Fibroblast of skin of right biceps (primary cell): ENCODE measurements at regions not wholly inside any gene's neighbourhood (a gene's known extent, or its start where the extent isn't known, plus 50 kb on each side); places are given as distances from the start of the nearest gene placed in this dataset.

Source experiments
- DNase-seq: peaks from one replicate; pipeline ENCODE4 v3.0.0-alpha.2; 2013

- peak; percentile 53 for DNase-seq
These were observed 1409.0 kb downstream of the PLA2G4A start for GRCh38 chr1:188237573-188238348.

DNA sequence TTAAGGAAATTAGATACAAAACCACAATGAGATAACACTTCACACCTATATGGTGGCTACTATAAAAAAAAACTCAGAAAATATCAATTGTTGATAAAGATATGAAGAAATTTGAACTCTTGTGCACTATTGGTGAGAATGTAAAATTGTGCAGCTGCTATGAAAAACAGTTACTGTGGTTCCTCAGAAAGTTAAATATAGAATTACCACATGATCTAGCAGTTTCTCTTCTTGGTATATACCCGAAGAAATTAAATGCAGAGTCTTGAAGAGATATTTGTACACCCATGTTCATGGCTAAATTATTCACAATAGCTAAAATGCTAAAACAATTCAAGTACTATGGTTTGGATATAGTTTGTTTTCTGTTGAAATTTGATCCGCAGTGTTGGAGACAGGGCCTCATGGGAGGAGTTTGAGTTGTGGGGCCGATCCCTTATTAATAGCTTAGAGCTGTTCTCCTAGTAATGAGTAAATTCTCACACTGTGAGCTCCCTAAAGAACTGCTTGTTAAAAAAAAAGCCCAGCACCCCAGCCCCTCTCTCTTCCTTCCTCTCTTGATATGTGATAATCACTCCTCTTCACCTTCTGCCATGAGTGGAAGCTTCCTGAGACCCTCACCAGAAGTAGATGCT is 1412.1 kb downstream of the PLA2G4A start:
- DNase-seq = no peak

DNA sequence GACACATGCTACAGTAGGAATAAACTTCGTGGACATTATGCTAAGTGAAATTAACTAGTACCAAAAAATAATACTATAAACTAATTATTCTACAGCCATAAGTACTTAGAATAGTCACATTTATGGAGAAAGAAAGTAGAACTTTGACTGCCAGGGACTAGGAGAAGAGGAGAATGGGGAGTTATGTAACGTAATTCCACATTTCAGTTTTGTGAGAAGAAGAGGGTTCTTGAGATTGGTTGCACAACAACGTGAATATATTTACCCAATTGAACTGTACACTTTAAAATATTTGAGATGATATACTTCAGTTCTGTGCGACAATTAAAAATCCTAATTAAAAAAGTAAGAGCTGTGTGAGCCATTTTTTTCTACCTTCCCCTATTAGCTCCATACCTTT is 1412.9 kb downstream of the PLA2G4A start:
- DNase-seq = no peak

GRCh38 chr1:188243456-188243855 is 1414.7 kb downstream of the PLA2G4A start:
- DNase-seq = no peak

- no peak for DNase-seq
These were observed 1415.9 kb downstream of the PLA2G4A start for GRCh38 chr1:188244681-188245080.

DNA sequence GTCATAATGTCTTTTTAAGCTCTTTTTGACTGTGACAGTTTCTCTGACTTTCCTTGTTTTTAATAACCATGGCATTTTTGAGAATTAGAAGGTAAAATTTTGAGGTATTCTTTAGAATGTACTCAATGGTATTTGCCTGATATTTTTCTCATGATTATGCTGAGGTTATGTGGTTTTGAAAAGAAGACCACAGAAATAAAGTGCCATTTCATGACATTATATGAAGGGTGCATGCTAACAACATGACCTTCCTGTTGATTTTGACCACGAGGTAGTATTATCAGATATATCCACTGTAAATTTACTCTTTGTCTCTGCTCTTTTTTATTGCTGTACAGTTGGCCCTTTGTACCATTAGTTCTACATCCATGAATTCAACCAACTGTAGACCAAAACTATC is 1418.5 kb downstream of the PLA2G4A start:
- no peak for DNase-seq

GRCh38 chr1:188249811-188250210 is 1421.1 kb downstream of the PLA2G4A start:
- DNase-seq = no peak

DNA sequence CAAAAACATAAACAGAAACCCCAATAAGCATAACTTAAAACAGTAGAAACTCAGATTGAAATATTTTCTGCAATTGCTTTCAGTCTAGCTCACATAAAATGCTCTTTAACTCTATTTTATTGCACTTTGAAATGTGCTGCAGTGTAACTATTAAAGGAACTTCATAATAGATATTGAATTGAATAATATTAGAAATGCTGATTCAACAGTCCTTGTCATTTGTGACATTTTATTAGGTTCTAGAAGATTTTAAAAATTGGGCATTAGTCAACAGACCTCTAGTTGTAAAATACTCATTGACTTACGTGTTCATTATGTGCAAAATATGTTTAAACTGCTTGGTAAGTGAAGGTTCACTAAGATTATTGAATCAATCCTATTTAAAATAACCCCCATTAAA is 1422.3 kb downstream of the PLA2G4A start:
- no peak for DNase-seq

DNA sequence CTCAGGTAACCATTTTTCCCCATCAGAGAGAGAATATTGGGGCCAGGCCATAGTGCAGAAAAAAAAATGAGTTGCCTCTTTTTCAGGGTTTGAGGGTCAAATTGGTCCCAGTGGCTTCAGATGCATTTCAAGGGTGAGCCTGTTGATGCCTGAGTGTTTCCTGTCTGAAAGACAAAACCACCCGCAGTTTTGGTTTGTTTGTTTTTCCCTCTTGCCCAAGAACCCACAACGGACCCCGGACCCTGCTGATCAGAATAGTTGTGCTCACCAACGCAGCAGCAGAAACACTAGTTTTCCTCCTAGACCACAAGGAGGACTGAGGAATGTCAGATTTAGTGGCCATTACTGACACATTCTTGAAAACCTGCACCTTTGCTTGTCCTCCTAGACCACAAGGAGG is 1433.1 kb downstream of the PLA2G4A start:
- DNase-seq = no peak

- no peak for DNase-seq
These were observed 1441.2 kb downstream of the PLA2G4A start for GRCh38 chr1:188269956-188270355.

GRCh38 chr1:188270497-188270896 is 1441.7 kb downstream of the PLA2G4A start:
- no peak for DNase-seq

DNA sequence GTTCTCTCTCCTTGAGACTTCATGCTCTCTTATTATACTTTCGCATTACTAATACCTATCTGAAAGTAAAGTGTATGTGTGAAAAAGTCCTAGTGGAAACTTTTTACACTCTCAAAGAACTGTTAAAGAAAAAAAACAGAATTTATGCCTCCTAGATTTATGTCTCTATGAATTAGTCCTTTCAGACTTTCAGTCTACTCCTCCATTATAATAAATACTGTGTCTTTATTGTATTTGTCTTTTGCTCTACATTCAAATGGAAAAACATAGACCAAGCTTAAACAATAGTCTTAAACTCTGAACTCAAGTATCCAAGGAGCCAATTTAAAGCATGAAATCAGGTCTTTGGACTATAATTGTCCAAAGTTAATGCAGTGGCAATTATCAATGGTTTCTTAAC is 1449.0 kb downstream of the PLA2G4A start:
- DNase-seq = no peak

DNA sequence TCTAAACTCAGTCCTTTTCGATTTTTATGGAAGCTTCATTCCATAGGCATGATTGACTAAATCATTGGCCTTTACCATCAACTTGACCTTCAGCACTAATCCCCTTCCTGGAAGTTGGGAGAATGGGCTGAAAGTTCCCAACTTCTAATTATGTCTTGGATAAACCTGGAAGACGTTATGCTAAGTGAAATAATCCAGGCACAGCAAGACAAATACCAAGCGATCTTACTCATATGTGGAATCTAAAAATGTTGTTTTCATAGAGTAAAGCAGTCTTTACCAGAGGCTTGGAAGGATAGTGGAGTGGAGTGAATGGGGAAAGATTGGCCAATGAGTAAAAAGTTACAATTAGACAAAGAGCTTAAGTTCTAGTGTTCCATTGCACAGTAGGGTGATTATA is 1453.2 kb downstream of the PLA2G4A start:
- peak; percentile 40 for DNase-seq

- no peak for DNase-seq
These were observed 1466.4 kb downstream of the PLA2G4A start for GRCh38 chr1:188295157-188295556.

DNA sequence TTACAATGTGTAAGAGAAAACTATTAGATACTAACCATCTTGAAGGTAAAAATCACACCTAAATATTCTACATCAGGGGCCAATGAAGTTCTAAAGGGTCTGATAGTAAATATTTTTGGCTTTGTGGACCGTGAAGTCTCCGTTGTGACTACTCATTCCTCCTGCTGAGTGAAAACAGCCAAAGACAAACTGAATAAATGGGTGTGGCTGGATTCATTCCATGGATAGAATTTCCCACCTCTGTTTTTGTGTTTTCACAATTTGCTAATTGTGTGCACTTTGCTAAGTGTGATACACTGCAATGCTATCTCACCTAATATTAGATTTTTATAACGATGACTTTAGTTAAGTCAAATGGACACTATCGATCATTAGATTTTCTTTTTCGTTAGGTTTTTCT is 1474.0 kb downstream of the PLA2G4A start:
- no peak for DNase-seq

DNA sequence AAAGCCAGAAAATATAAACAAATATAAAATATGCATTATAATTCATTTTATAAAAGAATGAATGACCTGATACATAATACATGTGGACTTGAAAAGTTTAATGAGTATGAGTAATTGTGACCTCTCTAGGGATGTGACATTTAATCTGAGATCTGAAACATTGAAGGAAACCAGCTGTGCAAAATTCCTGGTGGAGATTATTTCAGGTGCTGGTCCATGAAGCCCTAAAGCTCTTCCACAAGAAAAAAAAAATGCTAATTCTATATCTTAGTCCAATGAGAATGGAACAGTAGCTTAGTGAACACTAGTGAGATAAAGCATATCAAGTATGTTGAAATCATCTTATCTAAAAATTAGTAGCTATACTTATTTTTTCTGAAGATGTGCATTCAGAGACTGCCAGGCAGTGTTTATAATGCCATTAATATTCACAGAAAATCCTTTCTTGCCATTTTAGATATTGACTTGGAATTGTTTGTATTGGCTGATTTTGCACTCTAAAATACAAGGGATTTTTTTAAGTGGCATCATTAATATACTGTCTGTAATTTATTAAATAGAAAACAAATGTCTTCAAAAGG is 1485.9 kb downstream of the PLA2G4A start:
- no peak for DNase-seq

DNA sequence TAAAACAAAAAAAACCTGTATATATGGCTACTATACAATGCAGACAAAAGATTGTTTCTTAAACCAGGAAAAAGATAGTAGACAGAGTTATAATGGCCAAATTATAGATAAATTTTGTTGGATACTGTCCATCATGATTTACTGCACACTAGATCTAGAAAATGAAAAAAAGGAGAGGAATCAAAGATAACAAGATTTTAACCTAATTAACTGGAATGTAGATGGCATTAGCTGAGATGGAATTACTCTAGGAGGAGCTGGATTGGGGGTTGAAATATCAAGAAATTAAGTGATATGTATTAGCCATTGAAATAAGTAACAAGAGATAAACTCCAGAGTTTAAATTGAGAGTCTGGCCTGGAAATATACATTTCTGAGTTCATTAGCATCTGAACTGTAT is 1489.1 kb downstream of the PLA2G4A start:
- no peak for DNase-seq

- no peak for DNase-seq
These were observed 1496.5 kb downstream of the PLA2G4A start for GRCh38 chr1:188325211-188325610.

GRCh38 chr1:188343914-188344313 is 1515.2 kb downstream of the PLA2G4A start:
- no peak for DNase-seq

DNA sequence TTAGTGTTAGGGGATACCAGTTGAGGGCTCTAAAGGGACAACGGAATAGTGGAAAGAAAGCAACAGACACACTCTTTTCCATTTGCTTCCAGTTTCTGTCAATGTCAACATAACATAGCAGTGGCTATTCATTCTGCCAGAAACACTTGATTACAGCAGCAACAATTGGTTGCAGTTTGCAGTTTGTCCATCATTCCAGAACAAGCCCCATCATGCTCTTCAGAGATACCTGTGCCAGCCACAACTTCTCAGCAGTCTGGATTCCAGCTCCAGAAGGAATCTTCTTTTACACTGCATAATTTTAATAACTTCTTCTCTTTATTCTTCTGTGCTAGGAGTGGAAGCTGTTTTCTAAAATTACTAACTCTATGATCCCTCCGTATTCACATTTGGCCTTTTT is 1521.4 kb downstream of the PLA2G4A start:
- no peak for DNase-seq

GRCh38 chr1:188355082-188355481 is 1526.3 kb downstream of the PLA2G4A start:
- DNase-seq = no peak

GRCh38 chr1:188355847-188356246 is 1527.1 kb downstream of the PLA2G4A start:
- DNase-seq = no peak

GRCh38 chr1:188359315-188359714 is 1530.6 kb downstream of the PLA2G4A start:
- no peak for DNase-seq

DNA sequence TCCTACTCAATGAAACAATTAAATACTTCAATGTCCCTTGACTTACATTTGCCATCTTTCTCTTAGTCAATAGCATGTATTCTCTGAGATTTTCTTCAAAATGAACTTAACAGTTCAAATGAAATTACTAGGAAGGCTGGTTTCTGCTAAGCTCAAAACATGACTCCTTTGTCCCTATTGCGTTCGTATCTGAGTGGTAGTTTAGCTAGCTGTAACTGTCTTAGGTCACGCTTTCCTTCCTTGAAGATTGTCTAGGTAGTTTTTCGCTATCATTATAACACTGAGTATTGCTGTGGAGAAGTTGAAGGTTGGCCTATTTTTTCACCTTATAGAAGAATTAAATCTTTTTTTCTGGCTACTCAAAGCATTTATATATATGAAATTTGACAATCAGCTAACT is 1535.2 kb downstream of the PLA2G4A start:
- no peak for DNase-seq
